SK-N-SH (cell line): ENCODE measurements at regions not wholly inside any gene's neighbourhood (a gene's known extent, or its start where the extent isn't known, plus 50 kb on each side); places are given as distances from the start of the nearest gene placed in this dataset.

Experiments used
- EP300 ChIP-seq, 2 experiments: IDR thresholded peaks; 2 replicates each; pipeline versions ENCODE4 v1.4.0 to v1.6.1; 2012; ENCODE audit warnings: borderline replicate concordance in 1 of 2, low read depth in 1 of 2, low read length in 1 of 2
- GABPA ChIP-seq: IDR thresholded peaks from 2 replicates; pipeline ENCODE4 v1.4.0; 2012; ENCODE audit warnings: low read depth, mild to moderate bottlenecking
- POLR2AphosphoS5 ChIP-seq: IDR thresholded peaks from 2 replicates; pipeline ENCODE4 v1.6.1; 2012; ENCODE audit warnings: low read depth, low read length
- TAF1 ChIP-seq: IDR thresholded peaks from 2 replicates; pipeline ENCODE4 v1.6.1; 2012; ENCODE audit warnings: low read depth, mild to moderate bottlenecking, low read length, moderate library complexity, borderline replicate concordance
- YY1 ChIP-seq: IDR thresholded peaks from 2 replicates; pipeline ENCODE4 v1.4.0; 2012; ENCODE audit warnings: low read depth, mild to moderate bottlenecking
- TF ChIP-seq, protein P1 (sequence below): fragments of 200-600 bp; sonication (generic); IDR thresholded peaks from 2 replicates; pipeline ENCODE4 v1.6.1; 2017; ENCODE audit warnings: antibody characterized with exemption, mild to moderate bottlenecking, moderate library complexity
- TF ChIP-seq, protein P2 (sequence below): IDR thresholded peaks from 2 replicates; pipeline ENCODE4 v1.4.0; 2012; ENCODE audit warnings: low read depth
- TF ChIP-seq, protein P3 (sequence below): fragments of 150-350 bp; IDR thresholded peaks from 2 replicates; pipeline ENCODE4 v1.6.1; 2017; ENCODE audit warnings: antibody characterized with exemption, low read length, low read depth, borderline replicate concordance

DNA sequence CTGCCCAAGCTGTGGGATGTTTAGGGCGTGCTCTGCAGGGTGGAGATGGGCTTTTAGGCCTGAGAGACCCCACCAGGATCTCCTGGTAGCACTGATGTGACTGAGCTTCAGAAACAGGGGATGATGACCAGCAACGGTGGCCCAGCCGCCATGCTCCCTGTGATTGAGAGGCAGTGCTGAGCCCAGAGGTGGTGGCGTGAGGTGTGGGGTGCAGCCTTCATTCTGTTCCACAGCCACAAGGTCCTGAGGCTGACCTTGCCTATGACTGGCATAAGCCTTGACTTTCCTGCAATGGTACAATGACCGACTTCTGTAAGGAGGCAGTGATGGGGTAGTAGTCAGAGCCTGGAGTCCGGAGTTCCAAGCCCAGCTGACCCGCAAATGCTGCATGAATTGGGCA is 263.3 kb downstream of the TSN start:
- TF ChIP-seq POLR2AphosphoS5 (no peak), GABPA (no peak), TAF1 (no peak), YY1 (no peak), EP300 (IDR thresholded peaks at IDR 0.05; ENCODE audit: borderline replicate concordance in 1 of 2, low read depth in 1 of 2, low read length in 1 of 2) (no peak)
- TF ChIP-seq, protein P1, sequence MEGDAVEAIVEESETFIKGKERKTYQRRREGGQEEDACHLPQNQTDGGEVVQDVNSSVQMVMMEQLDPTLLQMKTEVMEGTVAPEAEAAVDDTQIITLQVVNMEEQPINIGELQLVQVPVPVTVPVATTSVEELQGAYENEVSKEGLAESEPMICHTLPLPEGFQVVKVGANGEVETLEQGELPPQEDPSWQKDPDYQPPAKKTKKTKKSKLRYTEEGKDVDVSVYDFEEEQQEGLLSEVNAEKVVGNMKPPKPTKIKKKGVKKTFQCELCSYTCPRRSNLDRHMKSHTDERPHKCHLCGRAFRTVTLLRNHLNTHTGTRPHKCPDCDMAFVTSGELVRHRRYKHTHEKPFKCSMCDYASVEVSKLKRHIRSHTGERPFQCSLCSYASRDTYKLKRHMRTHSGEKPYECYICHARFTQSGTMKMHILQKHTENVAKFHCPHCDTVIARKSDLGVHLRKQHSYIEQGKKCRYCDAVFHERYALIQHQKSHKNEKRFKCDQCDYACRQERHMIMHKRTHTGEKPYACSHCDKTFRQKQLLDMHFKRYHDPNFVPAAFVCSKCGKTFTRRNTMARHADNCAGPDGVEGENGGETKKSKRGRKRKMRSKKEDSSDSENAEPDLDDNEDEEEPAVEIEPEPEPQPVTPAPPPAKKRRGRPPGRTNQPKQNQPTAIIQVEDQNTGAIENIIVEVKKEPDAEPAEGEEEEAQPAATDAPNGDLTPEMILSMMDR = no peak
- TF ChIP-seq, protein P2, sequence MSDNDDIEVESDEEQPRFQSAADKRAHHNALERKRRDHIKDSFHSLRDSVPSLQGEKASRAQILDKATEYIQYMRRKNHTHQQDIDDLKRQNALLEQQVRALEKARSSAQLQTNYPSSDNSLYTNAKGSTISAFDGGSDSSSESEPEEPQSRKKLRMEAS = no peak
- TF ChIP-seq, protein P3, sequence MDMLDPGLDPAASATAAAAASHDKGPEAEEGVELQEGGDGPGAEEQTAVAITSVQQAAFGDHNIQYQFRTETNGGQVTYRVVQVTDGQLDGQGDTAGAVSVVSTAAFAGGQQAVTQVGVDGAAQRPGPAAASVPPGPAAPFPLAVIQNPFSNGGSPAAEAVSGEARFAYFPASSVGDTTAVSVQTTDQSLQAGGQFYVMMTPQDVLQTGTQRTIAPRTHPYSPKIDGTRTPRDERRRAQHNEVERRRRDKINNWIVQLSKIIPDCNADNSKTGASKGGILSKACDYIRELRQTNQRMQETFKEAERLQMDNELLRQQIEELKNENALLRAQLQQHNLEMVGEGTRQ = no peak
